Epithelial cell of proximal tubule (primary cell): ENCODE measurements at regions not wholly inside any gene's neighbourhood (a gene's known extent, or its start where the extent isn't known, plus 50 kb on each side); places are given as distances from the start of the nearest gene placed in this dataset.
"Not testable (repeated sequence)": the region's sequence is repeated elsewhere in the genome, so short reads cannot be mapped to it uniquely, and the experiment has no call there.

Experiments
- DNase-seq: peaks from one replicate; pipeline ENCODE4 v3.0.0-alpha.2; 2011; ENCODE audit warnings: low read depth
- H3K4me3 ChIP-seq: 2 replicates; pipeline ENCODE4 v1.5.1; 2011; ENCODE audit warnings: low read depth, mild to moderate bottlenecking, low read length
- TF ChIP-seq, protein P1 (sequence below): conservative IDR thresholded peaks from 2 replicates; pipeline ENCODE4 v1.5.1; 2012; ENCODE audit warnings: low read depth, mild to moderate bottlenecking, low read length

DNA sequence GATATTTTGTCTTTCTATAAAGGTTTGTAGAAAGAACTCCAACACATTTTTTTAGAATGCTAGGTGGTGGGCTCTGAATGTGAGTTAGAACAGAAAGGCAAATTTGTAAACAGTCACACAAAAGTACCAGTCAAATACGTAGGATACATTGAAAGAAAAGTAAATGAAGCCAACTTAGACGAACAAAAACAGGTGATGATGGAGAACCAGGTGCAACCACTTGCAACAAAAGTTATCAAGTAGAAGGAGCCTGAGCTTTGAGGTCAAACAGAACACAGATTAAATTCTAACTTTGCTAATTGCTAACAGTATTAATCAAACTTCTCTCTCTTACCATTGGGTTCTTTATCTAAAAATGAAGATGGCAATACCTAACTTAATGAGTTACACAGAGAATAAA is 62.7 kb upstream of the DAPP1 start:
- H3K4me3 ChIP-seq, result no peak overlapping the region
- TF ChIP-seq, protein P1, sequence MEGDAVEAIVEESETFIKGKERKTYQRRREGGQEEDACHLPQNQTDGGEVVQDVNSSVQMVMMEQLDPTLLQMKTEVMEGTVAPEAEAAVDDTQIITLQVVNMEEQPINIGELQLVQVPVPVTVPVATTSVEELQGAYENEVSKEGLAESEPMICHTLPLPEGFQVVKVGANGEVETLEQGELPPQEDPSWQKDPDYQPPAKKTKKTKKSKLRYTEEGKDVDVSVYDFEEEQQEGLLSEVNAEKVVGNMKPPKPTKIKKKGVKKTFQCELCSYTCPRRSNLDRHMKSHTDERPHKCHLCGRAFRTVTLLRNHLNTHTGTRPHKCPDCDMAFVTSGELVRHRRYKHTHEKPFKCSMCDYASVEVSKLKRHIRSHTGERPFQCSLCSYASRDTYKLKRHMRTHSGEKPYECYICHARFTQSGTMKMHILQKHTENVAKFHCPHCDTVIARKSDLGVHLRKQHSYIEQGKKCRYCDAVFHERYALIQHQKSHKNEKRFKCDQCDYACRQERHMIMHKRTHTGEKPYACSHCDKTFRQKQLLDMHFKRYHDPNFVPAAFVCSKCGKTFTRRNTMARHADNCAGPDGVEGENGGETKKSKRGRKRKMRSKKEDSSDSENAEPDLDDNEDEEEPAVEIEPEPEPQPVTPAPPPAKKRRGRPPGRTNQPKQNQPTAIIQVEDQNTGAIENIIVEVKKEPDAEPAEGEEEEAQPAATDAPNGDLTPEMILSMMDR, result no peak
- DNase-seq, result no peak

DNA sequence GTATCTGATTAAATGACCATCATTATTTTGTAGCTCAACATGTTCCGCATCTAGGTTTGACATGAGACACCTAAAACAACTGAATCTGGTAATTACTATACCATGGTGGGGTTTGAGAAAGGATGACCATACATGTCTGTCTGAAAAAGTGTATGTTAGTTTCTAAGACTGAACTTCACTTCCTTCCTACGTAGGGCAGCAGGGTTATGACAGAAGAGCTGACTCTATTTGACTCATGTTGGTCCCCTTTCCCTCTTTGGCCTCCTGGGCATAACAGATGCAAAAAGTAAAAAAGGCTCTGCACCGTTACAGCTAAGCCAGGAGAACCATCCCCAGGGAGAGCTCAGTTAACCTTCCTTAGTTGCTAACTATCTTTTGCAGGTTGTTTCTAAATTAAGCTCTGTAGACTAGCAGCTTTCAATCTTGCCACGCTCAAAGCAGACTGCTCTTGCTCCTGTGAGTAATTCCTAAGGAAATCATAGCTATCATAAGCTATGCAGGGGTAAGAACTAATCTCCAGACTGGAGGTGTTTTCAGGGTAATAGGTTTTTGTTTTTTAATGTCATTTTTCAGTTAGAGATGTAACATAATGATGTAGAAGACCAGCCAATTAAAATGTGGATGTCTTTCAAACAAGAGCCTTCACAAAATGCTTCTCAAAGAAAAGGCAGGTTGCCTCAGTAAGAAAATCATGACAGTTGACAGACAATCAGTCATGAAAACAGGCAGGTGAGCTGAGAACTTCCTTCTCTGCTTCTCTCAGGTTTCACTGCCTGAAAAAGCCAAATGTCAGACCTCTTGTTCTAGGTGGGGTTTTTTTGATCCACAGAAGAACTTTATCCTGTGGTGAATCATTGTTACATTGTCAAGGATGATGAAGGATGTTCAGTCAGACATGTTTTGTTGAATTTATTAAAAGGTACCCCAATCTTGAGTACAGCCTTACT is 66.9 kb upstream of the DAPP1 start:
- H3K4me3 ChIP-seq, result no peak overlapping the region
- no peak for DNase-seq
- TF ChIP-seq, protein P1, result no peak

DNA sequence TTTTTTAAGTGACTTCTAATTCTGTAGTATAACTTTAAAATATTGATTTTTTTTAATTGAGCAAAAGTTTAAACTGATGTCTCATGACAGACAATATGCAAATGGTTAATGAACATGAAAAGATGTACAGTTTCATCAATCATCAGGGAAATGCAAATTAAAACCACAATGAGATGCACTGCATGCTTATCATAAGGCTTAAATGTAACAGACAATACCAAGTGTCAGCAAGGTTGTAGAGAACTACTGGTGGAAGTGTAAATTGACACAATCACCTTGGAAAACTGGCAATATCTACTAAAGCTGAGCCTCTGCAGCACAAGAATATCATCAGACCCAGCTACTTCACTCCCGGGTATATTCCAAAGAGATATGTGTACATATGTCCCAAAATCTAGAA is 70.2 kb upstream of the DAPP1 start:
- DNase-seq, result no peak
- H3K4me3 ChIP-seq, result no peak overlapping the region
- TF ChIP-seq, protein P1, result no peak

DNA sequence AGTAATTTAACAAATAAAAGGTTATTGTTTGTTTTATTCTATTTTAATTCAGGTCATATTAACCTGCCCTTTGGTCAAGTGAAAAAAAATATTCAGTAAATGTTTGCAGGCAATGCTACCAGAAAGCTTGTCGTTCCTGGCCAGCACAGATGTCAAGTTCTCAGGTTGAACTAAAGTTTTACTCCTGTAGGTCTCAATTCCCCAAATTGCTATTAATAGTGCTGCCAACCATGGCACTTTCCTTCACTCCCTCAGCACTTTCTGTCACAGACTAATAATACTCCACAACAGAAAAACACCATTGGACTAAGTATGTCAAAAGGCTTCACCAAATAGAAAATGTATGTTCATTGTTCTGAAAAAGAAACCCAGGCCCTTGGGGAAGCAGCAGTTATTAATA is 79.2 kb upstream of the C4orf54 start:
- H3K4me3 ChIP-seq, result no peak overlapping the region
- TF ChIP-seq, protein P1, result no peak
- DNase-seq, result no peak

DNA sequence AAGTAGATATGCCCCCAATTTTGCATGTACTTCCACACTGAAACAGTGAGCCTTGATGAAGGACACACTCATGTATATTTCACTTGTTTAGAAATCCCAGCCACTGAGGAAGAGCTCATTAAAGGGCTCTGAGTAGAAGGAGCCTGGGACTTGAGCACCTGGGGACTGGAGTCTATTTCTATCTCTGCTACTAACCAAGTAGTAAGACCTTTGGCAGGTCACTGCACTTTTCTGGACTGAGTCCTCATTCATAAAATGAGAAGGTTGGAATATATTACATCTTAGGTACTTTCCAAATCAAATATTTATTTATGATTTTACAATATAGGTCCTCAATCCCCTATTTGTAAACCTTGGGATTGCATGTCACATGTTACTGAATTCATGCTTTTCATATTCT is 78.2 kb upstream of the C4orf54 start:
- TF ChIP-seq, protein P1, result no peak
- H3K4me3 ChIP-seq, result no peak overlapping the region
- no peak for DNase-seq

DNA sequence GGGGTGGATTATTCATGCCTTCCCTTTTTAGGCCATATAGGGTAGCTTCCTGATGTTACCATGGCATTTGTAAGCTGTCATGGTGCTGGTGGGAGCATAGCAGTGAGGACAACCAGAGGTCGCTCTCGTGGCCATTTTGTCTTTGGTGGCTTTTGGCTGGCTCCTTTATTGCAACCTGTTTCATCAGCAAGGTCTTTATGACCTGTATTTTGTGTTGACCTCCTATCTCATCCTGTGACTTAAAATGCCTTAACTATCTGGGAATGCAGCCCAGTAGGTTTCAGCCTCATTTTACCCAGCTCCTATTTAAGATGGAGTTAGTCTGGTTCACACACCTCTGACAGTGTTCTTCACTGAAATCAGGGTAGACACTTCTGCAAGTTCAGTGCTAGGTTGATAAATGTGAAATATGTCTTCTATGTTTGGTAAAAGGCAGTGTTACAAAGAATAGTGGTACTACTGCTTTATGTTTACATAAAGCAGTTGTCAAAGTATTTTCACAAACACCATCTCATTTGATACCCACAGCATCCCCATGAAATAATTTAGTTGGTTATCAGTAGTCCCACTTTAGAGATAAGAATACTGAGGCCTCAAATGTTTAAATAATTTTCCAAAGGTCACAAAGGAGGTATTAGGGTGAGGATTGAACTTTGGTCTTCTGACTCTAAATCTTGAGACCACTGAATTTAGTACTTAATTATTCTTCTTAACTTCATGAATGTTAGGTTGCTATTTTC is 77.1 kb upstream of the C4orf54 start:
- no peak for DNase-seq
- TF ChIP-seq, protein P1, result no peak
- no peak overlapping the region for H3K4me3 ChIP-seq

DNA sequence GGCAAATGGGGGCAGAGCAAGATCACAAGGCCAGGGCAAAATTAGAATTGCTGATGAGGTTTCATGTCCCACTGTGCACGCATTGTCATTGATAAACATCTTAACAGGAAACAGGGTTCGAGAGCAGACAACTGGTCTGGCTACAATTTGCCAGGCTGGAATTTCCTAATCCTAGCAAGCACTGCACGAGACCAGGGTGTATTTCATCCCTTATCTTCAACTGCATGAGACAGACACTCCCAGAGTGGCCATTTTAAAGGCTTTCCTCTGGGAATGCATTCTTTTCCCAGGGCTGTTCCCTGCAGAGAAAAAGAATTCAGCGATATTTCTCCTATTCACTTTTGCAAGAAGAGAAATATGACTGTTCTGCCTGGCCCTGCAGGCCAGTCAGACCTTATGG is 75.8 kb upstream of the C4orf54 start:
- not testable (repeated sequence) for H3K4me3 ChIP-seq, DNase-seq
